ENCODE measurements at regions not wholly inside any gene's neighbourhood (a gene's known extent, or its start where the extent isn't known, plus 50 kb on each side); places are given as distances from the start of the nearest gene placed in this dataset.

DNA sequence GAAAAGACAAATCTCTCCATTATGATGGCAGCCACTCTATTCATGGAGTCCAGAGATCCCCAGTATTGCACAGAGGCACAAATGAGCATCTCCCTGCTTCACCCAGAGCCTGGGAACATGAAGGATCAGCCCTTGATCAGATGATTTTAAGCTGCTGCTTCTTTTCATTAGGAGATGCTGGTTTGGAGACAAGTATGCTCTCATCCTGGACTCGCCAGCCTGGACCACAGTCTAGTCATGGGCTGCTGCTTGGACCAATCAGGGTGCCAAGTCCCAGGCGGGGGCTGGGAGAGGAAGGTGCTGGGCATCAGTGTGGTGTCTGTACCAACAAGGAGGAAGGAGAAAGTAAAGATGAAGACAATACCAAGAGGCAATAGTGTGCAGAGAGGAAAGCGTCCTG lies 195.7 kb upstream of the FOXQ1 start:
- TF ChIP-seq POLR2A (IDR thresholded peaks at IDR 0.05; ENCODE audit: borderline replicate concordance, extremely low read depth, insufficient read depth, insufficient read length) (no peak), EZH2 (IDR thresholded peaks at IDR 0.05) (no peak), SRF (IDR thresholded peaks at IDR 0.05; ENCODE audit: low read depth) (no peak), SIN3A (IDR thresholded peaks at IDR 0.05; ENCODE audit: low read depth) (no peak), CEBPB (IDR thresholded peaks at IDR 0.05; ENCODE audit: low read depth) (no peak), EGR1 (IDR thresholded peaks at IDR 0.05; ENCODE audit: low read depth) (no peak), POLR2AphosphoS5 (IDR thresholded peaks at IDR 0.05; ENCODE audit: low read depth, low read length) (no peak), SP1 (IDR thresholded peaks at IDR 0.05; ENCODE audit: low read depth) (no peak)
- TF ChIP-seq, protein P1, sequence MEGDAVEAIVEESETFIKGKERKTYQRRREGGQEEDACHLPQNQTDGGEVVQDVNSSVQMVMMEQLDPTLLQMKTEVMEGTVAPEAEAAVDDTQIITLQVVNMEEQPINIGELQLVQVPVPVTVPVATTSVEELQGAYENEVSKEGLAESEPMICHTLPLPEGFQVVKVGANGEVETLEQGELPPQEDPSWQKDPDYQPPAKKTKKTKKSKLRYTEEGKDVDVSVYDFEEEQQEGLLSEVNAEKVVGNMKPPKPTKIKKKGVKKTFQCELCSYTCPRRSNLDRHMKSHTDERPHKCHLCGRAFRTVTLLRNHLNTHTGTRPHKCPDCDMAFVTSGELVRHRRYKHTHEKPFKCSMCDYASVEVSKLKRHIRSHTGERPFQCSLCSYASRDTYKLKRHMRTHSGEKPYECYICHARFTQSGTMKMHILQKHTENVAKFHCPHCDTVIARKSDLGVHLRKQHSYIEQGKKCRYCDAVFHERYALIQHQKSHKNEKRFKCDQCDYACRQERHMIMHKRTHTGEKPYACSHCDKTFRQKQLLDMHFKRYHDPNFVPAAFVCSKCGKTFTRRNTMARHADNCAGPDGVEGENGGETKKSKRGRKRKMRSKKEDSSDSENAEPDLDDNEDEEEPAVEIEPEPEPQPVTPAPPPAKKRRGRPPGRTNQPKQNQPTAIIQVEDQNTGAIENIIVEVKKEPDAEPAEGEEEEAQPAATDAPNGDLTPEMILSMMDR (IDR thresholded peaks at IDR 0.05 in 2 of 3, conservative IDR thresholded peaks at IDR 0.05 in 1 of 3; ENCODE audit: borderline replicate concordance in 1 of 3, insufficient read depth in 1 of 3, low read depth in 2 of 3, low read length in 2 of 3) = no peak
- TF ChIP-seq, protein P2, sequence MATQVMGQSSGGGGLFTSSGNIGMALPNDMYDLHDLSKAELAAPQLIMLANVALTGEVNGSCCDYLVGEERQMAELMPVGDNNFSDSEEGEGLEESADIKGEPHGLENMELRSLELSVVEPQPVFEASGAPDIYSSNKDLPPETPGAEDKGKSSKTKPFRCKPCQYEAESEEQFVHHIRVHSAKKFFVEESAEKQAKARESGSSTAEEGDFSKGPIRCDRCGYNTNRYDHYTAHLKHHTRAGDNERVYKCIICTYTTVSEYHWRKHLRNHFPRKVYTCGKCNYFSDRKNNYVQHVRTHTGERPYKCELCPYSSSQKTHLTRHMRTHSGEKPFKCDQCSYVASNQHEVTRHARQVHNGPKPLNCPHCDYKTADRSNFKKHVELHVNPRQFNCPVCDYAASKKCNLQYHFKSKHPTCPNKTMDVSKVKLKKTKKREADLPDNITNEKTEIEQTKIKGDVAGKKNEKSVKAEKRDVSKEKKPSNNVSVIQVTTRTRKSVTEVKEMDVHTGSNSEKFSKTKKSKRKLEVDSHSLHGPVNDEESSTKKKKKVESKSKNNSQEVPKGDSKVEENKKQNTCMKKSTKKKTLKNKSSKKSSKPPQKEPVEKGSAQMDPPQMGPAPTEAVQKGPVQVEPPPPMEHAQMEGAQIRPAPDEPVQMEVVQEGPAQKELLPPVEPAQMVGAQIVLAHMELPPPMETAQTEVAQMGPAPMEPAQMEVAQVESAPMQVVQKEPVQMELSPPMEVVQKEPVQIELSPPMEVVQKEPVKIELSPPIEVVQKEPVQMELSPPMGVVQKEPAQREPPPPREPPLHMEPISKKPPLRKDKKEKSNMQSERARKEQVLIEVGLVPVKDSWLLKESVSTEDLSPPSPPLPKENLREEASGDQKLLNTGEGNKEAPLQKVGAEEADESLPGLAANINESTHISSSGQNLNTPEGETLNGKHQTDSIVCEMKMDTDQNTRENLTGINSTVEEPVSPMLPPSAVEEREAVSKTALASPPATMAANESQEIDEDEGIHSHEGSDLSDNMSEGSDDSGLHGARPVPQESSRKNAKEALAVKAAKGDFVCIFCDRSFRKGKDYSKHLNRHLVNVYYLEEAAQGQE (IDR thresholded peaks at IDR 0.05; ENCODE audit: low read depth) = no peak
